Activated CD4-positive, alpha-beta T cell treated with anti-CD3 and anti-CD28 coated beads, Interleukin-10, Interleukin-2, amounts not matched to agents 100 ng/mL and 50 ng/mL, durations not matched to agents 16 hours and 8 hours (primary cell): ENCODE measurements at regions not wholly inside any gene's neighbourhood (a gene's known extent, or its start where the extent isn't known, plus 50 kb on each side); places are given as distances from the start of the nearest gene placed in this dataset.
A peak's percentile ranks its signal among the peaks of the same experiment; 100 is the strongest.
"Not testable (repeated sequence)": the region's sequence is repeated elsewhere in the genome, so short reads cannot be mapped to it uniquely, and the experiment has no call there.

ENCODE experiments used
- DNase-seq: peaks from one replicate; pipeline ENCODE4 v3.0.0-alpha.2; 2020

DNA sequence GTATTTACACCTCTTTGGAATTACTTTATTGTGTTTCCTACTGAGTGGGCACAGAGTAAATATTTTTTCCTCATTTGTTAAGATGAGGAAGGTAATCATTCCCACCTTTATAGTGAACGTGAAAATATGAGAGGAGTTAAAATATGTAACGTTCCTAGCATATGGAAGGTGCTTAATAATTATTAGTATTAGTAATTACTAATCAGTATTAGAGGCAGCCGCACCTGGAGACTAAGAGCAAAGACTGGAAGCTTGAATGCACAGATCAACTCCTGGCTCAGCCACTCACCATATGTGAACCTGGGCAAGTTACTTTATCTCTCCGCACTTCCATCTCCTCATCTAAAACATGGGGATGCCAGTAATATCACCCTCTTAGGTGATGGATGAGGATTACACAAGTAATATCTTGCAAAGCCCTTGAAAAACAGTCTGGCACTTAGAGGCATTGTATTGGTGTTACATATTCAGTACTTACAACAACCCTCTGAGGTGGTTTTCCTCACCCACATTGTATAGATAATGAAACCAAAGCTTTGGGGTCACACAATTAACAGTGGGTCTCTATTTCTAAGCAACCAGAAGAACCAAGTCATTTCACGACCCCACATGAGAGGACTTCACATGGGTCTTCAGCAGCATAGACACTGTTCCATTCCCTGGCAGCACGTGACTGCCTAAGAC lies 100.3 kb upstream of the KCTD1 start:
- DNase-seq, result no peak

DNA sequence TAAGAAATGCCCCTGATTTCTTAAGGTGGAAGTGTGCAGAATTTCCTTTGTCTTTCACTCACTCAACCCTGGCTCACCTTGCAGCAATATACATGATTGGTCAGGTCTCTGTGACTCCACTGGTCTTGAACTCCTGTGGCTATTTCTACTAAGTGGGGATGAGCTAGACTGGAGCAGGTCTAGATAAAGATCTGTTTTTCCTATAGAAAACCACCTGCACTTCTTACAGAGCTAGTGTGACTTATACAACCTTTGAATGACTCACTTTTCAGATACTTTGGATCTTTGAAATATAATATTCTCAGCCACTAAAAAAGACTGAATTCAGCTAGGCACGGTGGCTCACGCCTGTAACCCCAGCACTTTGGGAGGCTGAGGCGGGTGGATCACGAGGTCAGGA lies 98.5 kb upstream of the KCTD1 start:
- DNase-seq, result no peak

DNA sequence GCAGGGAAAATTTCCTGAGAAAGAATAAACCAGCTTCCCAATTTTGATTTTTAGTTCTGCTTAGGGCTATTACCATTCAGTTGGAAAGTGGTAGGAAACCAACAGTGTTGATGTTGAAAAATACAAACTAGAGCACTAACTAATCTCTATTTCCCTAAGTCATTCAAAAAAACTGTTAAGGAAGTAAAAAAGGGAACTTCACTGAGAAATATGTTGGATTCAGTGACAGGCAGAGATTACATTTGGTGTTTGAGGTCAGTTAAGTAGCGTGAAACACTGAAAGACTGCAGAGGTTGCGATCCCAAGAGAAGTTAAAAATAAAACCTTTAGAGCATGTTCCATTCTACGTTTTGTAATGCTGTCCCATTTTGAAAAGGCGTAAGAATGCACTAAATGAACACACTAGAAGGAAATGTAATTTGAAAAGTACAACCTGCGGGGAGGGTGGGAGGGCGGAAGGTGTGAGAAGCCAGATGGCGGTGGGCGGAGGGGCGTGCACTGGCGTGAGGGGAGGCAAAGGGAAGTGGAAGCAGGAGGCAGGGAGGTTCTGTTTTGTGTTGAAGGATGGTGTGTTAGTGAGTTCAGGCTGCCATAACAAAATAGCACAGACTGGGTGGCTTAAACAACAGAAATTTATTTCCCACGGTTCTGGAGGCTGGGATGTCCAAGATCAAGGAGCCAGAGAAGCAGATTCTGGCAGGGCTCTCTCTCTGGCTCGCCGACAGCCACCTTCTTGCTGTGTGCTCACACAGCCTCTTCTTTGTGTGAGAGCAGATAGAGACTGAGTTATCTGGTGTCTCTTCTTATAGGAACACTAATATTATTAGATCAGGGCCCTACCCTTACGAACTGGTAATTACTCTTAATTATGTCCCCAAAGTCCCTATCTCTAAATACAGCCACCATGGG lies 94.3 kb upstream of the KCTD1 start:
- no peak for DNase-seq

DNA sequence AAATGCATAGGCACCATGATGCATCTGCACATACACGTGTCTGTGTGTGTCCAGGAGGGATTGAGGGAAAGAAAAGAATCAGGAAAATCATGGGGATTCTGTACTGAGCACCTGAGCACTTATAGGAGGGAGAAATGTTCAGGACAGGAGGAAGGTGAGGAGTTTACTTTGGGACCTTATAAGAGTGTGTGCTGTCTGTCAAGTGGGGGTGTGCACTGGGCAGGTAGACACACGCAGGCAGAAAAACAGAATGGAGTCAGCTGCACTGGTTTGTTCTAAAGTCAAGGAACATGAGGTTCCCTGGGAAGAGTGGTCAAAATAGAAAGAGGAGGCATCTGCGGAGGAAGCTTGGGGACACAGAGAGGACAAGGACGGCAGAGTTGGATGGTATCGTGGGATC lies 92.2 kb upstream of the KCTD1 start:
- no peak for DNase-seq

DNA sequence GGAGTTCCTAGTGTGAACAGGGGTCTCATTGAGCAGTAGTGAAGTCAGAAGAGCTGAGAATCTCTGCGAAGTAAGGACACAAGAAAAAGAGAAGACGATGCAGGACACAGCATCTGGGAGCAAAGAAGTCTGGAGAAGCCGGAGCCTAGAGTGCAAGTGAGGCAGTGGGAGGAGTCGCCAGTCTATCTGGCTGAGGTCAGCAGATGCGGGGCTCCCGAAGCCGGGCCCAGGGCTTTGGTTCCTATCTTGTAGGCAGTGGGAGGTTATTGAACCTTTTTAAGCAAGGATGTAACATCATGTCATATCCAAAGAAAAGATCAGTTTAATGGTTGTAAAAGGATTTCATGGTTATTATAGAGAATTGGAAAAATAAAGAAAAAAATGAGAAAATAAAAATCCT lies 90.8 kb upstream of the KCTD1 start:
- no peak for DNase-seq

DNA sequence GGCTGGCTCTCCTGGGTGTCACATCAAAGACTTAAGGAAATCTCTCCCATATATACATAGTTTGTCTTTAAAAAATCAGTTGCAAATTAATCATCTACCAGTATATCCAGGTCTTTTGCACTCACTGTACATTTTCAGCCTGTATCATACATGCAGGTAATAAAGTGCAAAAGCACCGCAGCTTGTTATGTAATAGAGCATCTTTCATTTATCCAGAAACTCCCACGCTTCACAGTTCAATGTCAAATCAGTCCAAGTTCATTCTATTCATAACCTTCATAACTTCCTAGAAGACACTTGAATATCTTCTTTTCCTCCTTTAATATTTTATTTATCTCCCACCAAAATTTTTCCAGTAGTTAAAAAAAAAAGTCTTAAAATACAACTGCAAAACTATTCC lies 89.6 kb upstream of the KCTD1 start:
- DNase-seq, result no peak

DNA sequence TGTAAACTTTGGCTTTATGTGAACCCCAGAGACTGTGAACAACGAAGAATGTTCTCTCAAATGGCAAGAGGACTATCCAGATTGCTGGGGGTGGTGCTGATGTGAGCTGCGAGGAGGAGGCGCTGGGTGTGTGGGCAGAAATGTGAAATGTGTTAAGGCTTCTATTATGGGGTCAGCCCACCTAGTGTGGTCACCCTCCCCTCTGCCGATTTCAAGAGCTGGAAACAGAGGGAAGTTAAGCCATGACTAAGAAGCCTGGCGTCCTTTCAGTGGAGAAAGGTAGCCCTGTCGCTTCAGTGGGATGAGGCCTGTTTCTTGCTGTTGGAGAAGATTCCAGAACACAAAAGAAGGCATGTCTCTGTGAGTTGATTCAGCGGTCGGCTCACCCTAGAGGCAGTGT lies 89.0 kb upstream of the KCTD1 start:
- no peak for DNase-seq

DNA sequence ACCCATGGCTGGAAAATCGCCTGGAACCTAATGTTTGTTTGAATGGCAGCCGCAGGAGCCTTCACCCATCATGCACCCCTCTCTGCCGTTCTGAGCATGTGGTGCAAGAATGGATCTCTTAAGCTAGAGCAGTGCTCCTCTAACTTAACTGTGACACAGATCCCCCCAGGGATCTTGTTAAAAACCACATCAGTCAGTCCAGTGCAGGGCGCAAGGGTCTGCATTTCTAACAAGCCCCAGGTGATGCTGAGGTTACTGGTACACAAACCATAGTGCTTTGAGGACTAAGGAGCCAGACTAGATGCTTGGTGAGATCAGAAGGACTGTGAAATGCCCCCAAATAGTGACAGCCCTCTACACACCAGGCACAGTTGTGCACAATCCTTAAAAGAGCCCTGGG lies 87.1 kb upstream of the KCTD1 start:
- no peak for DNase-seq

DNA sequence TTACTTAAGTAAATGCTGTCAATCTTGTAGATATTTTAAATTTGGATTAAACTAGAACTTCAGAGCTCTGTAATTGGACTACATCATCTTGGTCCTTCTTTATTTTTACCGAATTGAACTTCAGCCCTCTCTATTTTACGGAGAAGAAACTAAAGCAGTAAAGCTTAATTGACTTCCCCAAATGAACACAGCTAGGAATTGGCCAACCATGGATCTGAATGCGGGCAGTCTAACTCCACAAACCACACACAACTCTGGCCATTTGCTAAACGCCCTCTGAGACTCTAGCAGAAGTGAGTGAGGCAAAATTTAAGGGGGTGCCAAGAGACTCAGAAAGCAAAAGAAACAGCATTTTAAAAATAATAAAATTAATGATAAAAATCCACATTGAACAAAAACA lies 86.3 kb upstream of the KCTD1 start:
- DNase-seq, result no peak

DNA sequence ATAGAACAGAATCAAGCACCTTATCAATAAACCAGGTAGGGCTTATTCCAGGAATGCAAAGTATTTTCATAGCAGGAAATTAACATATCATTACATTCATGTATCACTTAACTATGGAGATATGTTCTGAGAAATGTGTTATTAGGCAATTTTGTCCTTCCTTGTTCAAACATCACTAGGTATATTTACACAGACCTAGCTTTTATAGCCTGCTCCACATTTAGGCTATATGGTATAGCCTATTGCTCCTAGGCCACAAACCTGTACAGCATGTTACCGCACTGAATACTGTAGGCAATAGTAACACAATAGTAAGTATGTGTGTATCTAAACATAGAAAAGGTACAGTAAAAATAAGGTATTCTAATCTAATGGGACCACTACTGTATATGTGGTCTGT lies 82.8 kb upstream of the KCTD1 start:
- no peak for DNase-seq

DNA sequence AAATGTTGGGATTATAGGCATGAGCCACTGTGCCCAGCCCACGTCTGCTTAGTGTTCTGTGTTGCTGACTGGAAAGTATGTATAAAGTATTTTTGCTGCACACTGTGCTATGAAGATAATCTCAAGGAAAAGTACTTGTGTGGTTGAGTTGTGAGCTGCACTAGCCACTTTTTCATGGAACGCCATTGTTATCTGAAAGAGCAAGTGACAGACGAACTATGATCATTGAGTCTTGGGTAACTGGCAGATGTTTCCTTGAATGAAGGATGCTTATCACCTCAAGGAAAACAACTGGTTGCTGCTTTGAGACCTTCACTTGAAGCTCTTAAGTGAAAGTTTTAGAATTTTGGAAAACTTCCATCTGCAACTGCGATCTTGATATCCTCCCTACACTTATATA lies 82.2 kb upstream of the KCTD1 start:
- no peak for DNase-seq

DNA sequence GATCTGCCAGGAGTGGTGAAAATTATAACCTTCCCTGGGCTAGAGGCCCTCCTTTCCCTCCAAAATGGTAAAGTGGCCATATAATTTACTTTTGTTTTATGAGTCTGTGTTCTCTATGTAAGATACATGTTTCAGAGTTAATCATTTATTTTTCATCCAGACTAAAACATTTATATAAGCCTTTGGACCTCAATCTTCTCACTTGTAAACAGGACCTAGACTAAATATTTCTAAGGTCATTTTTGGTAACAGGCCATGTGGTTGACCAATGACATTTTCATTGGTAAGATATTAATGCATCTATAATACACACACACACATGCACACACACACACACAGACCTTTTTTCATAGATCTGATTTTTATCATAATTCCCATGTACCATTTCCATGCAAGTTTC lies 79.7 kb upstream of the KCTD1 start:
- no peak for DNase-seq

DNA sequence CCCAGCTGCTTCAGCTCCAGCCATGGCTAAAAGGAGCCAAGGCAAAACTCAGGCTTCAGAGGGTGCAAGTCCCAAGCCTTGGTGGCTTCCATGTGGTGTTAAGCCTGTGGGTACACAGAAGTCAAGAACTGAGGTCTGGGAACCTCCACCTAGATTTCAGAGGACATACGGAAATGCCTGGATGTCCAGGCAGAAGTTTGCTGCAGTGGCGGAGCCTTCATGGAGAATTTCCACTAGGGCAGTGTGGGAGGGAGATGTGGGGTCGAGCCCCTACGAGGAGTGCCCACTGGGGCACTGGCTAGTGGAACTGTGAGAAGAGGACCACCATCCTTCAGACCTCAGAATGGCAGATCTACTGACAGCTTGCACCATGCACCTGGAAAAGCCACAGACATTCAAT lies 76.1 kb upstream of the KCTD1 start:
- no peak for DNase-seq

DNA sequence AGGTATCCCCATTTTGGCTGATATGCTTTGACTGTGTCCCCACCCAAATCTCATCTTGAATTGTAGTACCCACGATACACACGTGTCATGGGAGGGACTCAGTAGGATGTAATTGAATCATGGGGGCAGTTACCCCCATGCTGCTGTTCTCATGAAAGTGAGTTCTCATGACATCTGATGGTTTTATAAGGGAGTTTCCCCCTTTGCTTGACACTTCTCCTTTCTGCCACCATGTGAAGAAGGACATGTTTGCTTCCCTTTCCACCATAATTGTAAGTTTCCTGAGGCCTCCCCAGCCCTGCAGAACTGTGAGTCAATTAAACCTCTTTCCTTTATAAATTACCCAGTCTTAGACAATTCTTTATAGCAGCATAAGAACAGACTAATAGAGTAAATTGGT lies 75.0 kb upstream of the KCTD1 start:
- not testable (repeated sequence) for DNase-seq

DNA sequence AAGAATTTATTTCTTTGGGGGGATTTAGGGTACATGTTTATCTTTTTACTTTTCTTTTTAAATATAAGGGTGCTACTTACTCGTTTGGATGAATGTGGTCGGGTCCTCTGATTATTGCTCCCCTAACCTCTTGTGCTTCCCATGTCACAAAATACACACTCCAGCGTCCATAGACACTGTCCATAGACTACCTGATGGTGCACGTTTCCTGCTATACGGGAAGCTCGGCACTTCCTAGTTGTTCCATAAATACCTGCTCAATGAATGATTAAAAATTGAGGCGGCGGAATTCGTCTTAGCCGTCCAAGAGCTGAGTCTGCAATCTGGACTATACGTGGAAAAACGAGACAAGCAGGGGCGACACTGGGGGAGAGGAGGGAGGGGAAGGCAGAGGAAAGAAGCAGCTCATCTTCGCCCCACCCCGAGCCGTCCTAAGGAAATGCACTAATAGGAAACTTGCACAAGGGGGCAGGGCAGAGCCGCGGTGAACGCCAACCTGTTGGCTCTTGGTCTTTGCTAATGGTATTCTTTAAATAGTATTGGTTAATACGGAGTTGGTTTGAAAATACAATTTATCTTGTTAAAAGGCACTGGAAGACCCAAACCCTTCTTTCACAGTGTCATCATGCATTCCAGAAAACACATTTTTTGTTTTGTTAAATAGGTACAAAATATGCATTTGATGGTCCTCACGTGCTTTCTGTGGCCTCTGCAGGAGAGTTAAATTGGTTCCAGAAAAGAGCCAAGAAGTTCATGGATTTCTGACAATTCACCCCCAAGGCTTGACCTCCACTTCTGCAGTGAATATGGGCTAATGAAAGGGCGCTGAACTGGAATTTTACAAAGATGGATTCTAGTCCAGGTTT lies 73.0 kb upstream of the KCTD1 start:
- peak; percentile 38 for DNase-seq

DNA sequence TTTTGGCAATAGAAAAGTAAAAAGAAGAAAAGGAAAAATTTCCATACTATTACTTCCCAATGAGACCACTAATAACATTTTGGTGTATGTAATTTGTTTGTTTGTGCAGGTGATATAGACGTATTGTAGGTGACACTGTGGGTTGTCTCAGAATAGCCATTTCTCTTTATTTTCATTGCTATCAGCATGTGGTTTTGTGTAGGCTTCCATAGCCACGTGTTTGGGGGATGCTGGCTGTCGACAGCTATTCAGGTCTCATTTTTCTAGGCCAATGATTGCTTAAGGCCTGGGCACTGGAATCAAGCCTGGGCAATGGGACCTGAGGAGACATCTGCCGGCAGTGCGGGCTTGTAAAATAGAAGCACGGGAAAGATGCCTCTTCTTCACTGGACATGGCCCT lies 71.0 kb upstream of the KCTD1 start:
- no peak for DNase-seq

DNA sequence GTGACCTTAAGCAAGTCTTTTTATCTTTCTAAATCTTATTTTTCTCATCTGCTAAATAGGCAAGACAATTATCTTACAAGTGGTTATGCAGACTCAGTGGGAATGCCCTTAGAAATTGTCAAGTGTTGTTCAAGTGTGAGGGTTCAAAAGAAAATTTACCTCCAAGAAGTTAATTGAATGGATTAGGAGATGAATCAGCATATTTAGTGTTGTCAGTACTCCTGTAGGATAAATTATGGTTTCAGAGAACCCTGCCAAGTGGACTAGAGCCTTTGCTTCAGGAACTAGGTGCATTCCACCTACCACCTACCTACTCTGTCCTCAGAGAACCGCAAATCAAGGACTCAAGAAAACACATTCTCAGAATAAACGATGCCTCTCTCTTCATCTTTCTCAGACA lies 69.8 kb upstream of the KCTD1 start:
- DNase-seq, result no peak

DNA sequence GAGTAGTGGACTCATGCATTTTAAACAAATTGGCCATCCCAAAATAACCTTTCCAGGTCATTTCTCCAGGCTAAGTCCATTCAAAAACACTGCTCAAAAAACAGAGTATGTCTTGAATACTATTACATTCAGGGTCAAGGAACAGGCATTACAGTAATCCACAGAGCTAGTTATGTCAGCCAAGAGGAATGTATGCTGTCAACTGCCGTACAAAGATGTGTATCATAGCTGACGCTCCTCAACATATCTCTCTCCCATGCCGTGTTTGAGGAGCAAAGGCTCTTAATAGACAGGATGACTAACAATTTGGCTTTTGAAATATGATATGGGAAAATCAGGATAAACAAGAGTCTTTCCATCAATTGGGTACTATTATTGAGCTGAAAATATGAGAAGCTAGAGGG lies 68.8 kb upstream of the KCTD1 start:
- DNase-seq, result no peak

DNA sequence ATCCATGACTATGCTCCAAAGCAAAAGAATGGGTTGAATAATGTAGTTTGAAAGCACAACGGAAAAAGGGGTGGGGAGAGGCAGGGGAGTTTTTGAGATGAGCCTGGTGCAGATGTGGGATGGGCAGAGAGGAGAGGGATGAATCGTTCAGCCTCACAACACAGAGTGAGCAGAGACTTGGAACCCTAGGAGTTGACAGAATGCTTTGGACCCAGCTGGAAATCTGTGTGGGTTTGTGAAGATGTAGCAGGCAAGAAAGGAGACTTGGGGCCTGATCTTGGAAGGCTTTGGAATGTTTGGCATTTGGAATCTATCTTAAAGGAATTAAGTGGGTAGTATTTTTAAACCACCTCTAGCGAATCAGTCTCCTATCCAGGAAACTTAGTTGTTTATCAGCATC lies 66.0 kb upstream of the KCTD1 start:
- DNase-seq, result no peak
